BLaER1 (cell line): ENCODE measurements at regions not wholly inside any gene's neighbourhood (a gene's known extent, or its start where the extent isn't known, plus 50 kb on each side); places are given as distances from the start of the nearest gene placed in this dataset.
"Not testable (repeated sequence)": the region's sequence is repeated elsewhere in the genome, so short reads cannot be mapped to it uniquely, and the experiment has no call there.

Experiments
- H3K27ac ChIP-seq: shearing (Covaris generic); formaldehyde crosslinking; 2 replicates; pipeline ENCODE4 v1.8.1; 2022
- H3K27me3 ChIP-seq: shearing (Covaris generic); formaldehyde crosslinking; 2 replicates; pipeline ENCODE4 v1.8.1; 2022
- H3K36me3 ChIP-seq: shearing (Covaris generic); formaldehyde crosslinking; 2 replicates; pipeline ENCODE4 v1.8.1; 2022
- H3K4me1 ChIP-seq: shearing (Covaris generic); formaldehyde crosslinking; 2 replicates; pipeline ENCODE4 v1.8.1; 2022
- H3K4me2 ChIP-seq: shearing (Covaris generic); formaldehyde crosslinking; 2 replicates; pipeline ENCODE4 v1.8.1; 2022
- H3K4me3 ChIP-seq: shearing (Covaris generic); formaldehyde crosslinking; 2 replicates; pipeline ENCODE4 v1.8.1; 2022
- H3K9ac ChIP-seq: shearing (Covaris generic); formaldehyde crosslinking; 2 replicates; pipeline ENCODE4 v1.8.1; 2022
- H3K9me3 ChIP-seq: shearing (Covaris generic); formaldehyde crosslinking; 2 replicates; pipeline ENCODE4 v1.8.1; 2022
- H4K20me1 ChIP-seq: shearing (Covaris generic); formaldehyde crosslinking; 2 replicates; pipeline ENCODE4 v1.8.1; 2022
- Cebpa-rat ChIP-seq: shearing (Covaris generic); IDR thresholded peaks from 2 replicates; pipeline ENCODE4 v1.8.1; 2022

GRCh38 chr15:38002883-38003477 lies 68.5 kb downstream of the TMCO5A start:
- no peak overlapping the region for H3K4me2 ChIP-seq
- peaks cover 7% of the 10 kb centered on the region; the same call in 1 of the 2 replicates for H3K4me1 ChIP-seq
- H3K9me3 ChIP-seq, result no peaks in the 10 kb centered on the region
- H3K27ac ChIP-seq, result no peak overlapping the region
- H4K20me1 ChIP-seq, result no peaks in the 10 kb centered on the region
- no peaks in the 10 kb centered on the region for H3K36me3 ChIP-seq
- no peak overlapping the region for H3K4me3 ChIP-seq
- H3K27me3 ChIP-seq, result no peaks in the 10 kb centered on the region
- TF ChIP-seq Cebpa-rat, result no peak
- no peak overlapping the region for H3K9ac ChIP-seq

GRCh38 chr15:38004218-38004861 lies 69.9 kb downstream of the TMCO5A start:
- no peak overlapping the region for H3K27ac ChIP-seq
- H3K27me3 ChIP-seq, result no peaks in the 10 kb centered on the region
- no peak overlapping the region for H3K9ac ChIP-seq
- H3K4me1 ChIP-seq, result peaks cover 7% of the 10 kb centered on the region; the same call in 1 of the 2 replicates
- no peak for TF ChIP-seq Cebpa-rat
- no peaks in the 10 kb centered on the region for H3K9me3 ChIP-seq
- H3K4me2 ChIP-seq, result no peak overlapping the region
- no peak overlapping the region for H3K4me3 ChIP-seq
- no peaks in the 10 kb centered on the region for H4K20me1 ChIP-seq
- no peaks in the 10 kb centered on the region for H3K36me3 ChIP-seq

DNA sequence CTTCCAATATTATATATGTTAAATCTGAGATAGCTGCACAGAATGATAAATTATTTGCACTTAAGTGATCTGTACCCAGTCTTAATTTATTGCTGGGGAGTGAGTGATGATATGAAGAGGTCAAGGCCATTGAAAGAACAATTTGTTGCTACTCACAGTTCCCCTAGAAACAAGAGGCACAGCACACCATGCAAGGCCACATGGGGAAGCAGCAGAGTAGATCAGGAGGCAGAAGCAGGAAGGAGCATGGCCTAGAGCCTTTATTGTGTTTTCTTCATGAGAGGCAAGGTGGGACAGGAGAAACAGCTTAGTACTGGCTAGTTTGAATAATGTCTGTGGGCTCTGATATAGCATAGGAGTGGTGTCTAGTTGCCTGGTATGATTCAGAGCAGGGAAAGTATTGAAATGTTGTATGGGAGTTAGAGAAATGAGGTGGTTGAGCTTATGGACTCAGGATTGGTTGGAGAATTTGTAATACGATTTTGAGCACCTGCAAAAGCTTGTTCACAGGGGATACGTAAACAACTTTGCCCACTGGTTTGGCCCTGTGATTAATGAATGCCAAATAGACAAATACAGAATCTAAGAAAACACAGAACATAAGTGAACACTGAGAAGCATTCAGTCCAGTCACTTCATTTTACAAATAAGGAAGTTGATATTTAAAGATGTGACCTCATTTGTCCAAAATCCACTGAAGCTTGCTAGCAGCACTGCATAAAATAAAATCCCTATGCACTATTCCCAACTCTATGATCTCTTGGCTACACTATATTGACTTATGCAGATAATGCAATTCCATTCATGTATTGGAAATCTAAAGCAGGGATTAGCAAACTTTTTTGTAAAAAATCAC lies 71.7 kb downstream of the TMCO5A start:
- Histone ChIP-seq H3K27ac (no peak overlapping the region), H3K4me1 (peaks cover 7% of the 10 kb centered on the region; the same call in 1 of the 2 replicates), H4K20me1 (no peaks in the 10 kb centered on the region), H3K9me3 (no peaks in the 10 kb centered on the region), H3K9ac (no peak overlapping the region), H3K4me3 (no peak overlapping the region), H3K4me2 (no peak overlapping the region), H3K36me3 (no peaks in the 10 kb centered on the region), H3K27me3 (no peaks in the 10 kb centered on the region)
- TF ChIP-seq Cebpa-rat, result no peak

DNA sequence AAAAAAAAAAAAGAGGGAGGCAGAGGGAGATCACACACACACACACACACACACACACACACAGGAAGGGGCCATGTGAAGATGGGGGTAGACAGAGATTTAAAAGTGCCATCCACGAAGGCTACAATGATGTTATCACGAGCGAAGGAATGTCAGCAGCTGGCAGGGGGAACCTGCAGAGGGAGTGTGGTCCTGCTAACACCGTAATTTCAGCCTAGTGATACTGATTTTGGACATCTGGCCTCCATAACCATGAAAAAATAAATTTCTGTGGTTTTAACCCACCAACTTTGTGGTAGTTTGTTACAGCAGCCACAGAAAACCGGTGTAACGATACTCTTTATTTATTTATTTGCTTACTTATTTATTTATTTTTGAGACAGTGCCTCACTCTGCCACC lies 76.0 kb downstream of the TMCO5A start:
- Histone ChIP-seq H4K20me1 (no peaks in the 10 kb centered on the region), H3K36me3 (no peaks in the 10 kb centered on the region), H3K9ac (no peak overlapping the region), H3K27me3 (no peaks in the 10 kb centered on the region), H3K27ac (no peak overlapping the region), H3K4me2 (no peak overlapping the region), H3K4me3 (no peak overlapping the region), H3K4me1 (peaks cover 7% of the 10 kb centered on the region; the same call in 1 of the 2 replicates), H3K9me3 (no peaks in the 10 kb centered on the region)
- TF ChIP-seq Cebpa-rat, result no peak

GRCh38 chr15:38012894-38013293 lies 78.5 kb downstream of the TMCO5A start:
- Histone ChIP-seq H3K9me3 (peaks cover 10% of the 10 kb centered on the region), H3K36me3 (no peaks in the 10 kb centered on the region), H3K27ac (no peak overlapping the region), H3K4me2 (no peak overlapping the region), H3K4me3 (no peak overlapping the region), H3K9ac (no peak overlapping the region), H4K20me1 (no peaks in the 10 kb centered on the region), H3K4me1 (no peaks in the 10 kb centered on the region), H3K27me3 (no peaks in the 10 kb centered on the region)
- no peak for TF ChIP-seq Cebpa-rat

GRCh38 chr15:38017721-38018120 lies 83.3 kb downstream of the TMCO5A start:
- no peaks in the 10 kb centered on the region for H4K20me1 ChIP-seq
- peaks cover 13% of the 10 kb centered on the region for H3K9me3 ChIP-seq
- peaks cover 15% of the 10 kb centered on the region for H3K4me1 ChIP-seq
- no peak for TF ChIP-seq Cebpa-rat
- H3K27me3 ChIP-seq, result no peaks in the 10 kb centered on the region
- no peak overlapping the region for H3K4me2 ChIP-seq
- no peak overlapping the region for H3K9ac ChIP-seq
- no peak overlapping the region for H3K27ac ChIP-seq
- no peak overlapping the region for H3K4me3 ChIP-seq
- no peaks in the 10 kb centered on the region for H3K36me3 ChIP-seq

GRCh38 chr15:38019066-38019465 lies 84.6 kb downstream of the TMCO5A start:
- peaks cover 15% of the 10 kb centered on the region for H3K4me1 ChIP-seq
- H3K27ac ChIP-seq, result no peak overlapping the region
- no peaks in the 10 kb centered on the region for H3K27me3 ChIP-seq
- no peaks in the 10 kb centered on the region for H3K36me3 ChIP-seq
- no peak for TF ChIP-seq Cebpa-rat
- no peak overlapping the region for H3K4me2 ChIP-seq
- no peaks in the 10 kb centered on the region for H4K20me1 ChIP-seq
- no peak overlapping the region for H3K9ac ChIP-seq
- H3K4me3 ChIP-seq, result no peak overlapping the region
- peaks cover 21% of the 10 kb centered on the region for H3K9me3 ChIP-seq

DNA sequence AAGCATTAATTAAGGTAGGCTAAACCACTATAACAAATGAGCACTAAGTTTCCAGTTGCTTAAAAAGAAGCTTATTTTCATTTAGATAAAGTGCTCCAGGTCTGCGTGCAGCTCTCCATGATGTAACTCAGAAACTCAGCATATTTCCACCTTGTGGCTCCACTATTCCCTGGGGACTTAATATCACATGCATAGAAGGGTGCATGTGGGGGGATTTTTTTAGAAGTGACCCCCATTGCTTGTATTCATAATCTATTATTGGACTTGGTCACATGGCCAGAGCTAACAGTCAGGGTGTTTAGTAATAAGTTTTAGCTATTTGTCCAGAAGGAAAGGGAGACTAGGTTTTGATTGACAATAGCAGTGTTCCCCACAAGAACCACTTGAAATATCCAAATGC lies 86.8 kb downstream of the TMCO5A start:
- Histone ChIP-seq H3K4me2 (peak overlapping the region; percentile 68), H3K27ac (no peak overlapping the region)
- TF ChIP-seq Cebpa-rat, result no peak

GRCh38 chr15:38024293-38025091 lies 90.1 kb downstream of the TMCO5A start:
- H3K9ac ChIP-seq, result no peak overlapping the region
- no peaks in the 10 kb centered on the region for H3K36me3 ChIP-seq
- H3K4me1 ChIP-seq, result peaks cover 15% of the 10 kb centered on the region
- H3K27ac ChIP-seq, result no peak overlapping the region
- H3K4me2 ChIP-seq, result no peak overlapping the region
- no peak overlapping the region for H3K4me3 ChIP-seq
- no peaks in the 10 kb centered on the region for H3K27me3 ChIP-seq
- no peak for TF ChIP-seq Cebpa-rat
- H4K20me1 ChIP-seq, result no peaks in the 10 kb centered on the region
- H3K9me3 ChIP-seq, result peaks cover 25% of the 10 kb centered on the region

More for the DNA sequence above, 86.8 kb downstream of the TMCO5A start:
- H3K4me3 ChIP-seq, result no peak overlapping the region
- peaks cover 23% of the 10 kb centered on the region for H3K9me3 ChIP-seq
- no peak overlapping the region for H3K9ac ChIP-seq
- no peaks in the 10 kb centered on the region for H4K20me1 ChIP-seq
- no peaks in the 10 kb centered on the region for H3K36me3 ChIP-seq
- H3K27me3 ChIP-seq, result no peaks in the 10 kb centered on the region
- peaks cover 15% of the 10 kb centered on the region for H3K4me1 ChIP-seq

DNA sequence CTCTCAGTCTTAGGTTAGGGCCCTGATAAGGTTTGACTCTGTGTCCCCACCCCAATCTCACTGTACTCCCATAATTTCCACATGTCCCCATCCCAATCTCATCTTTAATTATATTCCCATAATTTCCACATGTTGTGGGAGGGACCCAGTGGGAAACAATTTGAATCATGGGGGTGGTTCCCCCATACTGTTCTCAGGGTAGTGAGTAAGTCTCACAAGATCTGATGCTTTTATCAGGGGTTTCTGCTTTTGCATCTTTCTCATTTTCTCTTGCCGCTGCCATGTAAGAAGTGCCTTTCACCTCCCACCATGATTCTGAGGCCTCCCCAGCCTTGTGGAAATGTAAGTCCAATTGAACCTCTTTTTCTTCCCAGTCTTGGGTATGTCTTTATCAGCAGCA lies 91.2 kb downstream of the TMCO5A start:
- not testable (repeated sequence) for H3K4me3 ChIP-seq, H3K9ac ChIP-seq, H3K27me3 ChIP-seq, H3K36me3 ChIP-seq, H3K27ac ChIP-seq, H4K20me1 ChIP-seq, H3K4me2 ChIP-seq
- H3K4me1 ChIP-seq, result peaks cover 15% of the 10 kb centered on the region
- H3K9me3 ChIP-seq, result peaks cover 25% of the 10 kb centered on the region
